T follicular helper cell (primary cell): ENCODE measurements at regions not wholly inside any gene's neighbourhood (a gene's known extent, or its start where the extent isn't known, plus 50 kb on each side); places are given as distances from the start of the nearest gene placed in this dataset.
"Not testable (repeated sequence)": the region's sequence is repeated elsewhere in the genome, so short reads cannot be mapped to it uniquely, and the experiment has no call there.

Experiments
- DNase-seq: peaks from one replicate; pipeline ENCODE4 v3.0.0-alpha.2; 2020; ENCODE audit warnings: low read depth

DNA sequence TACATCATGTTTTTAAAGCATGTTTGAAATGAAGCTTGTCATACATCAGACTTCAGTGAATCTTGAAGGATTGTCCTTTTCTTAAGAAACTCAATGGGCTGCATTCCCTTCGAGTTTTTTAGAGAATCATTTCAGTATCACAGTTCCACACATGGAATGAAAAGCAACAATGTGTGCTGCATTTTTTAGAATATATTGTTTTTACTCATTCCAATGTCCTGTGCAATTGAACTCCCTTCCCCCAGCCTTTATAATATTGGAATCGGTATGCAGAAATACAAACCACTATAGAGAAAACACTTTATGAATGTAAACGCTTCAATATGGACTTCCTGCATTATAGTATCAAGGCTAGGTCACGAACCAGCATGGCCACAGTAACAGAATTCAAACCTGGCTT lies 634.4 kb downstream of the GATA3 start:
- DNase-seq = no peak

DNA sequence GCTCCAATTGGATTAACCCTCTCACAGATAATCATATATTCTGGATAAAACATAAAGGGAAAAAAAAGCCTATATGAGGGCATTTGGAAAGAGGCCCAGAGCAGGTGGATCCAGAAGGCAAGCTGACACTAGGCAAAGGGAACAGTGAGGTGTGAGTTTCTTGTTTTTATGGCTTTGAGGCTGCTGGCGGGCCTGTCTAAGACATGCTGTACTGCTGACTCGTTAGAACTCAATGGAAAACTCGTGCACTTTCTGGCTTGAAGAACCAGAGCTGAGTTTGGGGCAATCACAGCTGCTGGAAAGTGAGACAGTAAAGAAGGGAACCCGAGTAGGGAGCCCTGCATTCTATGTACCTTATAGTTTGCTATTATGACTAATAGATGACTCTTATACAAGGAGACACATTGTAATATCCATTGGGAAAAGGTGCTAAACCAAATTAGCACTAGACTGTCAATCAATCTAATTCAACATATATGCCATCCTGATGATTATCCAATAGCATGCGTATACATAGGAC lies 637.1 kb downstream of the GATA3 start:
- DNase-seq = no peak

DNA sequence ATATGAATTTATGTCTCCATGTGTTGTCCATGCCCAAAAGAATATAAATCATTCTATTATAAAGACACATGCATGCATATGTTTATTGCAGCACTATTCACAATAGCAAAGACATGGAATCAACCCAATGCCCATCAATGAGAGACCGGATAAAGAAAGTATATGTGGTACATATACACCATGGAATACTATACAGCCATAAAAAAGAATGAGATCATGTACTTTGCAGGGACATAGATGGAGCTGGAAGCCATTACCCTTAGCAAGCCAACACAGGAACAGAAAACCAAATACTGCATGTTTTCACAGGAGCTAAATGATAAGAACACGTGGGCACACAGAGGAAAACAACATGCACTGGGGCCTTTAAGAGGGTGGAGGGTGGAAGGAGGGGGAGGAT lies 639.1 kb downstream of the GATA3 start:
- DNase-seq = not testable (repeated sequence)

DNA sequence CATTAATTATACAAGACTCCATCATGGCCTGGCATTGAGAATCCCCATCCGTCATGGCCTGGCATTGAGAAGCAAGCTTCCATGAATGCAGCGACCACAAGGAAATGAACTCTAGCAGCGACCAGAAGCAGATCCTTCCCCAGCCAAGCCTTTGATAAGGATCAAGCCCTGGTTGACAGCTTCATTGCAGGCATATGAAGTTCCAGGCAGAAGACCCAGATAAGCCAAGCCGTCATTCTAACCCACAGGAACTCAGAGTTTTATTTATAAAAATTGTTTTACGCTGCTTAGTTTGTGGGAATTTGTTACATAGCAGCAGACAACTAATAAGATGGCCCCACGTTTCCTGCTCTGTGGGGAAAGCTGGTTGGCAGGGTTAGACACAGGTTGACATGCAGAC lies 642.3 kb downstream of the GATA3 start:
- DNase-seq = no peak

DNA sequence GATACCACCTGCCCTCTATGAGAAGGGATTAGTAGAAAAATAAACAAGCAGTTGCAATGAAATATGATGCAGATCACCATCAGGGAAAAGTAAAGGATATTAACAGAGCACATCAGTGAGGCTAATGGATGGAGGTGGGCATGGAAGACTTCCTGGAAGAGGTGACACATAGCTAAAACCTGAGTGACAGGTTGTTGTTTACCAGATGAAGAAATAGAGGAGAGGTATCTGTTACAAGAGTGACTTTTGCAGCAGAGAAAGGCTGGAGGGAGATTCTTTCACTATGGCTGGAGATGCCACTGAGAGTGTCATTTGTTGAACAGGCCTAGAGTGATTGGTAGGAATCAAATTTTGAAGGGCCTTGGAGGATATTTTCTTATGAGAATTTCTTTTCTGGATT lies 646.2 kb downstream of the GATA3 start:
- DNase-seq = no peak

DNA sequence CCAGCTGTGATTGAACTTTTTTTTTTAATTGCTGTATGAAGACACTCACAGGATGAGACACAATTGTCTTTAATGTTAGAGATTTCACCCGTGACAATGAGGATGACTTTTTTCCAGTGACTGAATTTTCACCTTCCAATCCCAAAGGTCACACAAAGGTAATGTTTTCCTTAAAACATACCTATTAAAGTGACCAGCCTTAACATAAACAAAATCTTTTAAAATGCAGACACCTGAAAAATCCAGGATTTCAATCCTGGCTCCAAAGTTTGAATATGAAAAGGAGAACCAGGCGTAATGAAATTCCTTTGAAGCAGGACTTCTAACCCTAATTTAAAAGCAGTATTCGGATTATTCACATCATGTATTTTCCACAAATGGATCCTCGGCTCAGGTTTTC lies 647.7 kb downstream of the GATA3 start:
- no peak for DNase-seq

DNA sequence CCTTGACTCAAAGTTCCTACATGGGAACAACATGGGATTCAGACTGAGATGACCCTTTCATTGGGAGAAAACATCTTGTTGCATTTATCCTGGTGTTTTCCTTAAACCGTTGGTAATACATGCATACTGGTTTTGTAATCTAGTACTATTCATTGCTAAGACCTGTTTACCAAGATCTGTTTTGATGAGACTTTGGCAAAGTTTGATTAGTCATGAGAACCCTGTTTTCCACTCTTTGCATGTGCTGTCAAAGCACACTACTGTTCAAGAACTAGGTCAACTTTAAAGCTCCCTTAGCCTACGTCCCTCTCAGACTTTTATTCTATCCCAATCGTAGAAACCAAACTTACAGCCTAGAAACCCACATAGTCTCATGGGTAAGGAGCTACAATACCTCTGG lies 650.9 kb downstream of the GATA3 start:
- no peak for DNase-seq

DNA sequence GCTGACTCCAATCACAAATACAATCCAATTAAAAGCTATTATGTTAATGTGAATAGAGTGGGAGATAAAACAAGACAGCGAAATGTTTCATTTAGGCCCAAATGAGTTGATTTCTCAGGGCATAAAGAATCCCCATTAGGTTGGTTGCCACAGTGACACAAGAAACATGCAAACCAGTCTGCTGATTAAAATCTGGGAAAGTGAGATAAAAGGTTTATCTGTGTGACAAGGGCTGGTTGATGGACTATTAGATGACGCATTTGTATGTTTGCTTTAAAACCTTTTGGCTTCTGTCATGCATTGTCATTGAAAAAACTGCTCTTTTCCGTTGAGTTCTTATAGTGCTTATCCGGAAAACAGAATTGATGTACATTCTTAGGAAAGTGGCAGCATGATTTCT lies 658.2 kb downstream of the GATA3 start:
- no peak for DNase-seq

DNA sequence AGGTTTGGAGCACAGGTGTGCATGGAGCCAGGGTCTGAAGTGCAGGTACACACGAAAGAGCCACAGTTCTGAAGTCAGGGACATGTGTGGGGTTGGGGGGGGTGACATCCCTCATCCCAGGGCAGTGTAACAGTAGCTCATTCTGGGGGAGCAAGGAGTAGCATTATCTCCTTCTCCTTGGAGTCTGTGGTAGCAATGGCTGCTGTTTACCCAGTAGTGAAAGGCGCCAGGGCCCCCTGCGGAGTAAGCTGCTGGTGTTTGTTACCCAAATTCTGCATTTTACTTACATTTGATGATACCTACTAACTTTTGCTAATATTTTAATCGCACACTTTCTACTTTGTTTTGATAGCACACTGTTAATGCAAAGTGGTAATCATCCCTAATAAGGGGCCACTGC lies 665.5 kb downstream of the GATA3 start:
- no peak for DNase-seq

DNA sequence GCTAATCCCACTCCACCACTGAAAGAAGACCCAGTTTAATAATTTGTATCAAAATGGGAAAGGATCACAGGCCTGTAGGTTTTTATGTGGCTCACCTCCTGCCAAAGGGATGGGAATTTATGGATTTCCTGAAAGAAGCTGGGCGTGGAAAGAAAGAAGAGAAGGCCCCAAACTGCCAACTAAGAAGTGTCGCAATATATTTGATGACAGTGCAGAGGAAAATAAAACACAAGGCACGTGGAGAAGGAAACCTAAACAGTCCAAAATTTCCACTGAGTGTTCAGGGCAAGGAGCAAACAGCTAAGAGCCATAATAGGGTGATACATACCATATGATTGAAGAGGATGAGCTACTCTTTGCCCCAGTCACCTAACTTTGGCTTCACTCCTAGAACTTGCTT lies 667.2 kb downstream of the GATA3 start:
- no peak for DNase-seq

DNA sequence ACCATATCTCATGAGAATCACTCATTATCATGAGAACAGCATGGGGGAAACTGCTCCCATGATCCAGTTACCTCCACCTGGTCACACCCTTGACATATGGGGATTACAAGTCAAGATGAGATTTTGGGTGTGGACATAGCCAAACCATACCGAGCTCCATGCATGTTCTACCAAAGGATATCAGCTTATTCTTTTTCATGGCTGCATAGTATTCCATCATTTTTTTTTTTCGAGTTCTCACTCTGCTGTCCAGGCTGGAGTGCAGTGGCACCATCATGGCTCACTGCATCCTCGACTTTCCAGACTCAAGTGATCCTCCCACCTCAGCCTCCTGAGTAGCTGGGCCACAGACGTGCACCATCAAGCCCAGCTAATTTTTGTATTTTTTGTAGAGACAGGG lies 668.3 kb downstream of the GATA3 start:
- DNase-seq = no peak

DNA sequence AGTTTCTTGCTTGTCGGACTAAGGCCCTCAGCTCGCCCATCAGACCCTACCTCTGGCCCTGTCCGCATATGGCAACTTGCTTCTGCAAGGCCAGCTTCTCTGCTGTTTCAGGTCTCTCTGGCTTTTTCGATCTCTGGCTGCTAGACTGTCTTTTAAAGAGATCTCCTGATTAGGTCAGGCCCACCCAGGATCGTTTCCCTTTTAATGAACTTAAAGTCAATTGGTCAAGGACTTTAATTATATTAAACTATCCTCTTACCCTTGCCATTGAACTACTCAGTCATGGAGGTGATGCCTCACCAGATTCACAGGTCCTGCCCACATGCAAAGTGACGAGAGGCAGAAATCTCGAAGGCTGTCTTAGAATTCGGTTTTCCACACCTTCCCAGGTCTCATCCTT lies 670.9 kb downstream of the GATA3 start:
- no peak for DNase-seq

DNA sequence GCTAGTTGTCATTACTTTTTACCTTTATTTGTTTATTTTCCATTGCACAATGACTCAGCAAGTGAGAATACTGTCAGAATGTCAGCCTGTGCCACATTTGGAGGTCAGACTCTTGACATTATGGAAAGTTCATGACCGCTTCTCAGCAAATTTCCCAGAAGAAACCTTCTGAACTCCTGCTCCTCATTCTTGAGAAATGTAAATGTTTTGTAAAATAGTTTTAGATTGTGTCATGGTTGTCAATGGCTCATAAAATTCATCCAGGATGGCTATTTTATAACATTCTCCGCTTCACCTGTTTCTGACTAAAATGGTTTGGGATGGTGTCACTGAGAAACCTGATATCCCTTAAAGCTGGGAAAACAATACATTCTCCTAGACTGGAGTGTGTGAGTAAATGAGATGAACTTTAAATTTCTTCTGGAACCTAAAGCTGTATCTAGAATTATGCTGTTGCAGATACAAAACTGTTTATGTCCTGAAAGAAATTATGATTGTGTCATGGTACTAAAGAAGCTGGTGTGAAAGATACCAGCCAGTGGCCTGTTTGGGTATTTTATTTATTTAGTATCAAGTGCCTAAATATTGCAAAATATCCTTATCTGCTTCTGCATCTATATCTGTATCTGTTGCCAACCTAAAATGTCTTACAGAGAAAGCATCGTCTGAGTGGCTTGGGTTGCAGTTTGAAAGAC lies 671.7 kb downstream of the GATA3 start:
- no peak for DNase-seq

DNA sequence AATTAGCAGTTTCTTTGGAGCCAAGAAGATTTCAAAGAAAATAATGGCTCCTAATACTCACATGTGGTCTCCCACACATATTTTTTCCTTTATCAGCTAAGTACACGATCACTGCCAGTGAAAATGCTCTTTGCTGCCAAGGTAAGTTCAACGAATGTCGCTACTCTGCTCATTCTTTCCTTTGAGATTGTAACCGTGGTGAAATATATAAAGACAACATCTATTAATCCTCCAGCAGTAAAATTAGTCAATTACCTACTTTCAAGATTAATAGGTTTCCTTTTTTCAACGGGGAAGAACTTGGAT lies 672.2 kb downstream of the GATA3 start:
- DNase-seq = no peak

DNA sequence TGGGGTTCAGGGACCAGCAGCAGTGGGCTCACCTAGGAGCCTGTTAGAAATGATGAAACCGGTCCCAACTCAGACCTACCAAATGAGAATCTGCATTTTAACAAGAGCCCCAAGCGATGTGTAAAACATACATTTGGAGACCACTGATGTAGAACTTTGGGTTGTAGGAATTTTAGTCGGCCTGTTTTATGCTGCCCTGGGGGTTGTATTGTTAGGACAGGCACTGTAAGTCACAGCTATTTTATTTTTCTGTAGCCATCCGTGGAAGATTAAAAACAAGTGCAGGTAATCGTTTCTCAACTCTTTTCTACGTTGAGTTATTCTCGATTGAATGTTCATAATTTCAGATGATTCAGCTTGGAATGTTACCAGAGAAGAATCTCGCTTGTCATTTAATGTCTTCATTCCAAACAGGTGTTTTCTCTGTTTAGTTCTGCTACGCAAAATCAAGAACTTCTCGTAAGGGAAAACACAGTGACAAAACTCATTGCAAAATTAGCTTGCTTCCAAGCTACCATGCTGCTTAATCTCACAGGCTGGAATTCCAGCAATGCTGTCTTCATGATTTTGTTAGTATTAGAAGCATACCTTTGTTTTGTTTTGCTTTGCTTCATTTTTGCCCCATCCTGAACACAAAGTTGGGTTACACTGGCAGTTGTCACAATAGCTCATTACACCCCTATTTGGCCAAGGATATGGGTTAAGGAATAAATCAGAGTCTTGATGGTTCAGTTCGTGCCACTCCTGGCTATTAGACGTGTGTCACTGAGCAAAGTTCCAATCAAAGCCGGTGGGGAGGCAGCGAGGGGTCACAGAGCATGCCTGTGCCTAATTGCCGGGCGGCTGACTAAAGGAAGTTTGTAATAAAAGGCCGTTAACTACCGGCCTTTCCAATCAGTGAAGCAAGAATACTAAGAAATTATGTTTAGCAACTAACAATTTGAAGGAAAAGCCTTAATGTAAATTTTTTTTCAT lies 676.9 kb downstream of the GATA3 start:
- no peak for DNase-seq

DNA sequence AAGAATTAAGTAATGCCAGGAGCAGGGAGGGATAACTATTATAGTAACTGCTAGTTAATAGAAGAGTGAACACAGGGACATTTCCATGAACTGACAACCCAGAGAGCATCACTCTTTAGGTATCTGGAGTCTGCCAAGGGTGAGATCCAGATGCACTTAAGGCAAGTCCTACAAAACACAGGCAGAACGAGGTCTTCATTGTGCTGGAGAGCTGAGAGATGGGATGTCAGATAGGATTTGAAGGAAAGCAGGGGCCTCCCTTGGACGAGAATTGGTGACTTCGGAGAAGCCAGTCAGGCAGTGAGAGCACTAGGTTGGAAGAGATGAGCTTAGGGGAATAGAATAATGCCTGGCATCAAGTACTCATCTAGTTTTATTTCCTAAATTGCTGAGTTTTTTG lies 684.5 kb downstream of the GATA3 start:
- no peak for DNase-seq

DNA sequence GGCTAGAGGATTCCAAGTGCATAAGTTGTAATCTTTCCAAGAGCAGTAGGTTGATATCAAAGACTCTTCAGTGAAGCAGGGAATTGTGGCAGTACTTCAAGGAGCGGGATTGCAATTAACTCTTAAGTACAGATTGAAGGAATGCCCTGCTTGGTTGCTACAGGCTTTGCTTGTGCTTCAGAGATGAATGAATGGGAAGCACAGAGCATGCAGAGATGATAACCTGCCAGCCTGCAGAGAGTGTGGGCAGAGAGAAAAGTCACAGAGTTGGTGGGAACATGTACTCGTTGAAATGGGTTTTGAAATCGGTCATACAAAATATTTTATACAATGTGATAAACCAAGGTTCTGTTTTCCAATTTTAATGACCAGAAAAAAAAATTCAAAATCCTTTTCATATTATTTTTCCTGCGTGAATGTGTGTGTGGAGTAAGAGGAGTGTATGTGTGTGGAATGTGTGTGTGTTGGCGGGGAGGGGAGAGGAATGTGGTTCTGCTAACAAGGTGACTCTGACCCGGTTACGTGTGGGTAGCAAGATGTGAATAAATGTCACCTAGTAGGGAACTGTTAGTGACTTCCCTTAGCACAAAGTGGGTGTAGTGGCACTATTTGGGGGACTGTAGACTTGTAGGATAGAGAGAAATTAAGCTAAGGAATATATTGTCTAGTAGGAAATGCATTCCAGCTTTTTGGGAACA lies 697.8 kb downstream of the GATA3 start:
- DNase-seq = no peak

DNA sequence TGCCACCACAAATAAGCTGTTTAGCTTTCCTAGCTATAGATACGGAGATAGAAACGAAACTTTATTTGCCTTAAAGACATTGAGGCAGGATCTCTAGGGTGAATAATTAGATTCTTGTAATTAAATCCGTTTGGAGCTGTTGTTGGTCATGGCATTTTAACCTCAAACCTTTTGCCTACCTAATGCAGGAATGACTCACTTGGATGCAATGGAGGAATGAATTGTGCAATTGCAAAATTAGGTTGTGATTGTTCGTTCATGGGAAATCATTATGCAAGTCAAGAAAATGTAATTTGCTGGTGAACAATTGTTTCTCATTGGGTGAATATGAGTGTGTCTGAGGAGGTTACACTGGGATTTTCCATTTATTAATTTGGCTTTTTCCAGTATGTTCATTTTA lies 703.5 kb downstream of the GATA3 start:
- no peak for DNase-seq

DNA sequence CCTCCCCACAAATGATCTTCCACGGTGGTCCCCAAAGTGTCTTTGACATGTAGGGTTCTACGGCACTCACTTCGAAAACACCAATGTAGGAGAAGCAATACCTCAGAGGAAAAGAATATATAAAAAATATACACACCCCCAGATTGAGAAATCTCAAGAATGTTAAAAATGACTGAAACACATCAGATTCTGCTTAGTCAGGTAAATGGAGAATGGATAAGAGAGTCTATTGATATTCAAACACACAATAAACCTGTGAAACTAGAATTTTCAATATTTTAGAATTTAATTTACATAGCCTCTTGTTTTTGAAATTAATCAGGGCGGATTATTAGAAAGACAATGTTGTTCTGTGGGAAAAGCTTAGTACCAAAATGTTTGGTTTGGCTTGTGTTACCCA lies 712.4 kb downstream of the GATA3 start:
- no peak for DNase-seq

DNA sequence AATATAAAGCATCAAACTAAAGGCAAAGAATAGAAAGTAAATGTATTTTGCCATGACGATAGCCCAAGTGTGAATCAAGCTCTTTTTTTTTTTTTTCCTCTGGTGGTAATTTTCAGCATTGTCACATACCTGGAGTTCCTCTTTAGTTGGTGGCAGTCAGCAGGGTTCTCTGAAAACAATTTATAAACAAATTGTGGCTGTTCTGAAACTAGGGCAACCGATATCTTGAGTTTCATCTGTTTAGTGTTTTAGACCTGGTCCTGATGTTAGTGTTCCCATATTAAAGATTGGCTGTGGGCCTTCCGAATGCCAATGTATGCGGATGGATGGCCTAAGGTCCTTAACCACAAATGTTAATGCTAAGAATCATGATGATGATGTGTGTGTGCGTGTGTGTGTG lies 713.1 kb downstream of the GATA3 start:
- no peak for DNase-seq

DNA sequence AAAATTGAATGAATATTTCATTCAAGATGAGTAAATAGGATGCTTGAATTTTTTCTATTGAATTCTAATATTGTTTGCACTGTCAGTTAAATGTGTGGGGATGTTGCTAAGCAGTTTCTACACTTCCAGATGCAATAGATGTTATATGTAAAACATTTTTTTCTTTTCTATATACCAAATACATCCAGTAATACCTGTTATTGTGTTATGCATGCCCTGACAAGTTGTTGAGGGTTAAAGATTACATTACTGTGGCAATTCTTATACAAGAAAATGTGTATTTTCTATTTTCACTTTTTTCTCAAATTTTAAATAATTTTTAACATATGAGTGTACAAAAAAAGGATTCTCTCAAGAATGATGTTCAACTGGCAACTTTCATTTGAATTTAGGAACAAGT lies 713.9 kb downstream of the GATA3 start:
- no peak for DNase-seq

DNA sequence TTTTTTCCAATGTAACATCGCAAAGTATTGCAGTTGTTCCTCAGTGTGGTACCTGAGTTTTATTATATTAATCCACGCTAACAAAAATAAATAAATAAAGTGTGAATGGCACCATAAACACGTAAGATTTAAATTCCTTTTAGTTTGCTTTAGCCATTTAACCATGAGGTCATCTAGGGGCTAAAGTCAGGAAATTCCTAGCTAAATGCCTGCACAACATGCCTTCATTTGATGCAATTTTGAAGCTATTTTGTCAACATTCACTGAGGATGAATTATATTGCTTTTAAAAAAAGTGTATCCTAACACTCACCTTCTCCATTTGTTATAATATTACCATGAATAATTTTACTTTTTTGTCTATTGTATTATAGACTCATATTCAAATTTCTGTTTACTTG lies 714.4 kb downstream of the GATA3 start:
- no peak for DNase-seq
